Fibroblast of skin of back (primary cell): ENCODE measurements at regions not wholly inside any gene's neighbourhood (a gene's known extent, or its start where the extent isn't known, plus 50 kb on each side); places are given as distances from the start of the nearest gene placed in this dataset.

Experiments
- DNase-seq: peaks from one replicate; pipeline ENCODE4 v3.0.0-alpha.2; 2013

DNA sequence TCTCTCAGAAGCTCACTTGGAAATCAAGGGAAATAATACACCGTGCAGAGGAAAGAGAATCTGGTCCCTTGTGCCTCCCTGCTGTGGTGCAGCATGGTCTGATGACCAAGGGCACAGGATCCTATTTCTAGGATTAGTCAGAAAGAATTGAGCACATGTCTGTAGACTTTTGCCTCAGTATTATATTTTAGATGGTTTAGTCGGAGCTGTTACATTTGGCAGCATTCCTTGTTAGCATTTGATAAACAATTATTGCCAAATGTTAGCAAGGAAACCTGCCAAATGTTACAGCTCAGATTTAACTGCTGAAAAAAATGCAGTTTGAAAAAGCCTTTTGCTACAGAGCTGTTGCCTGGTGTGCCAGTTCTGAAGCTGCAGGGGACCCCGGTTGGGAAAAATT, 183.5 kb upstream of the DPYD start:
- peak; percentile 69 for DNase-seq

DNA sequence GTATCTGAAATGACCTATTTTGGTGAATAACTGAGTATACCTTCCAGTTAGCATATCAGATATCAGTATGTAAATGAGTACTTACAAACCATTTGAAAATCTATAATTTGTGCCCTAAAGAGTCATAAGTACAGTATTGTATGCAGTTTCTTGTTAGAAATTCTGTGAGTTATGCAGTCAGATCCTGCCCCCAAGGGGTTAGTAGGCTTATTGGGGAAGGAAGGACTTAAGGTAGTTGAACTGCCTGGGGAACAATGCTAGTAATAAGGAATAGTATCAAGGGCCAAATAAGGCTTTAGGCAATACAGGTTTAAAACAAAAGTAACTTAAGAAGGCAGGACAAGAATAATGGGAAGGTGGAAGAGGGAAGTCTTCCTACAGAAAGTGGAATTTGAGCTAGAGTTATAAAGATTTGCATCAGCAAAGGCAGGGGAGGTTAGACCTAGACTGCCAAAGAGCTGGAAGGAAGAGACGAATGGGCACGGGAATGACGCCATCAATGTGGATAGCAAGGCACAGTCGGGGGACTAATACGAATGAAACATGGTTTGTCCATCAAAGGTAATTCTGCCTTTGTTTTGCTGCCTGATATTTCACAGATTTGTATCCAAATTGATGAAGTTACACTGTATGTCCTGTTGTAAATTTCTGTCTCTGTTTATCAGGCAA, 182.9 kb upstream of the DPYD start:
- no peak for DNase-seq

DNA sequence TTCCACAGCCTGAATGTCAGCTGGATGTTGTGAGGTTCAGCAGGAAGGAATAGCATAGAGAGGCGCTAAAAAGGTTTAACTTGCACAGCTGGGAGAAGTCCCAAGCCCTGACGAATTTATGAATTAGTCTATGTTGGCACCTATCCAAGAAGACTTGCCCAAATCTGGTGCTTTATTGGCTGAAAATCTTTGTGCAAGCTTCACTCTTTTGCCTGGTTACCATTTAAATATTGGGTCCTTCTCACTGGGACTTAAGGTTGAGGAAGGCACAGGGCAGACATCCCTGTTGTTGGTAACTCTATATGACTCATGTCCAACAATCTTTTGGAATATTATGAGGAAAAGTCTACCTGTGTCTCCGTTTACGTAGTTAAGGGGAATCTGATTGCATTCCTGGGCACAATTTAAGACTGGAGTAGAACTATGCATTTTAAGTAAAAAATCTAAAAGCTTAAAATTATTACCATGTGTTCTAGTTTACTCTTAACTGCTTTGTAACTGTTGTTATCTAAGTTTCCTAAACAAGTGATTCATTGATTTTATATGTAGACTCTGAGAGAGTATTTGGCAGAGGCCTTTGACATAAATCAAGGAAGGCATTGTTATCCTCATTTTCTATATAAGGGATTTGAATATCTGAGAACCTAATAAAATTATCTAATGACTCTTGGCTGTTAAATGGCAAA, 181.7 kb upstream of the DPYD start:
- DNase-seq = no peak

DNA sequence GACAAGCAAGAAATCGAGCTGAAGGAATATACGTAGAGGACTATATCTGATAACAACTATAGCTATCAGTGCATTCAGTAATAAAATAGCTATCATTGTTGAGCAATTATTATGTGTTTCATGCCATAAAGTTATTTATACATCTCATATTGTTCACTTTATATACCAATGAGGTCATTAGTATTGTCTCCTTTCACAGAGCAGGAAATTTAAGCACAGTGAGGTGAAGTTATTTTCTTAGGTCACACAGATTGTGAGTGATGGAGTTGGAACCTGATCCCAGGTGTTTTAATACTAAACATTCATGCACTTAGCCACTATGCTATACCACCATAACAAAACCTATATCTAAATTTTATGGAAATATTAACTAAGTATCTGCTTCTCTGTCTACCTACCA, 180.5 kb upstream of the DPYD start:
- no peak for DNase-seq

DNA sequence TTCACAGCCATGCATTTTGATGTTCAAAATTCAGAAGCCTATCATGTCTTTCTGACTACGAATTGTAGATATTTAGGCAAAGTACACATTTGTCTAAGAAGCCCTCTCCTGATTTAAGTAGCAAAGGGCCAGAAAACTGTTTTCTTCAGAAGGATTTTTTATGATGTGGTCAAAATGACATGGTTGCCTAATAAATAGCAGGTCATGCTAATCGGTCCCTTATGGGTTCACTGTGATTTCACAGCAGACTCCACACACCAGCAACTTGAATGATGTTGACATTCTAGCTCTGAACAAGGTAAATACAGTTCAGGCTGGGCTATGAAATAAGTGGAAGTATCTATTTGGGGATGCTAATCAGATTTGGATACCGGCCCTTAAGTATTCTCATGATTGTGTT, 178.7 kb upstream of the DPYD start:
- DNase-seq = no peak

DNA sequence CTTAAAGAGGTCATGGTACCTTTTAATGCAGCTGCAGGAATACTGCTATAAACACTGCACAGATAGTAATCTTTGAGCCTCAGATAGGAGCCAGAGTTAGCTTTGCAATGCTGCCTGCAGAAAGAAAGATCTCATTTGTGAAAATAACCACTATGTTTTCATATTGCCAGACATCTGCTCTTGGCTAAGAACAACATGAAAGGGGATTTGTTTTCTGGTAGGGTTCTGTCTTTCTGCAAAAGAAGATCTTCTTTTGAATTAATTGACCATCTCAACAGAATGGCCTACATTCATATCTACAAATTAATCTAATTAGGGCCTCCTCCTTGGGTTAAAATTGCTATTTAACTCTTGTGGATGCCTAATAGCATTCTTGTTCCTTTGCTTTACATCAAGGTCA, 177.6 kb upstream of the DPYD start:
- DNase-seq = no peak

DNA sequence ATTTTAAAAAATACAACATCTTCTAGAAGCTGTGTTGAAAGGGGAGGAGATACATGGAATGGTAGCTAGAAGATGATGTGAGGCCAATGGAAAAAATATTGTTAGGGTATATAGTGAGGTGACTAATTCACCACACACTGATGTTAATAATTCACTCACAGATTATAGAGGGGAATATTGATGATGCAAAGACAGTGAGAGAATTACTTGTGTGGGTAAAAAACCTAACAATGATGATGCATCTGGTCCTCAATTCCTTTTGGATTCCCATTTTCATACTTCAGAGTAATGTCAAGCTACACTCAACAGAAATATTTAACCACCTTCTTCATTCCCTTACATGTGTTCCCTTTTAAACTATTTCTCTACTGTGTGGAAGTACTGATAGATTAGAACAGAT, 169.5 kb upstream of the DPYD start:
- DNase-seq = peak; percentile 62

DNA sequence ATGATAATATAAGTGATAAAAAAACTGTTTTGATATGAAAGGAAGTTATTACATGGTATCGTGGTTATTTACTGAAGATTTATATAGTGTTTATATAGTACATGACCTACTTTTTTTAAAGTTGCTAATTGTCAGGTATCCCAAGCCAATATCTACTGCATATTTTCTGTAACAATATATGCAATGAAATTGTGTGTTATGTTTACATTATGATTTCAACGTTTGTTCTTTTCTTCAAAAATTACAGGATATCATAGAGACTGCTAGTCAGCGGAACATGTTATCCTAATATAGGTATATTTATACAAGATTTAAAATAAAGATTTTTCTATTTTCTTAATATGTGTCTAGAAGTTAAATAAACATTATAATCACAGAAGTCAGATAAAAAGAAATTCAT, 167.5 kb upstream of the DPYD start:
- peak; percentile 12 for DNase-seq

DNA sequence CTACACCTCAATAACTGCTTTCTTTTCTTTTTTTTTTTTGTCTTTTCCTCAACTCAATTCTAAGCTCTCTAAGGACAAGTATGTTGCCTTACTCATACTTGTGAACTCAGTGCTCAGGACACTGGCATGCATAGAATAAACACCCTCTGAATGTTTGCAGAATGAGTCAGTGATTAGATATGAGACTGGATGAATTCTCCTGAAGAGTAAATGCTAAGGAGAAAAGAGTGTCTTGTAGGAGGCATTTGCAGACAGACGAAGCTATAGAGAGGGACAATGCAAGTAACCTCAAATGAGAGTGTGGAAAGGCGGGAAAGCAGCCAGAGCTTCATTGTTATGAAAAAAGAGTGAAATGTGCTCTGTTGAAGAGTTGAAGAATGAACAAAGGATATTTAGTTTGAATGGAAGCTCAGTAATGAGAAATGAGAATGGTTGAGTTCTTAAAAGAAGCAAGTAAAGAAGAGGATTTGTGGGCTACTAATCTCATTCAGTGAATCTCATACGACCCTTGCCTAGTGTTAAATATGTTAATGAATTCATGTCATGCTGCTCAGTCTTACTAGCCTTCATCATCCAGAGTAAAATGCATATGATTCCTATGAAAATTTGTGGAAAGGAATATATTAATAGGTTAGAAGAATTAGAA, 166.1 kb upstream of the DPYD start:
- peak; percentile 100 for DNase-seq

DNA sequence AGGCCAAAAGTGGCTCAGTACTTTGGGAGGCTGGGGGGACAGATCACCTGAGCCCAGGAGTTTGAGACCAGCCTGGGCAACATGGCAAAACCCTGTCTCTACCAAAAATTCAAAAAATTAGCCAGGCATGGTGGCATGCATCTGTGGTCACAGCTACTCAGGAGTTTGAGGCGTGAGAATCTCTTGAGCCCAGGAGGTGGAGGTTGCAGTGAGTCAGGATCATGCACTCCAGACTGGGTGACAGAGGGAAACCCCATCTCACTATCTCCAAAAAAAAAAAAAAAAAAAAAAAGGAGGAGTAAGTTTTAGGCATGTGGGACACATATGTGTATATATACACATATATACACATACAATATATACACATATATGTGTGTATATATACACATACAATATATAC, 165.3 kb upstream of the DPYD start:
- DNase-seq = peak; percentile 94

DNA sequence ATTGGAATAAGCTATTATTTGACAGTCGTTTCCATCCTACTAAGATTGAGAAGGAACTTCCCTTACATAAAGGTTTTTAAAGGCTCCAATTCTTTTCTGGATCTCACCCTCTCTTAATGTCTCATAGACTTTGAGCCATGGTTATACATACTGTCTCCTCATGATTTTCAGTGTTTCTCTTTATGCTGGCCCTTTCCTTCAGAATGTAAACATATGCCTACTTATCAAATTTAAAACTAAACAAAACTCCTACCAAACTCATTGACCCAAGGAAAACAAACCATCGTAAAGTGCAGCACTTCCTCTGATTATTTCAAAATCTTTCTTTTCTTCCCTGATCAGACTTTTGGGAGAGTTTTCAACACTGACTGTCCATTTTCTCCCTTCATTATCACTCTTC, 163.4 kb upstream of the DPYD start:
- no peak for DNase-seq

DNA sequence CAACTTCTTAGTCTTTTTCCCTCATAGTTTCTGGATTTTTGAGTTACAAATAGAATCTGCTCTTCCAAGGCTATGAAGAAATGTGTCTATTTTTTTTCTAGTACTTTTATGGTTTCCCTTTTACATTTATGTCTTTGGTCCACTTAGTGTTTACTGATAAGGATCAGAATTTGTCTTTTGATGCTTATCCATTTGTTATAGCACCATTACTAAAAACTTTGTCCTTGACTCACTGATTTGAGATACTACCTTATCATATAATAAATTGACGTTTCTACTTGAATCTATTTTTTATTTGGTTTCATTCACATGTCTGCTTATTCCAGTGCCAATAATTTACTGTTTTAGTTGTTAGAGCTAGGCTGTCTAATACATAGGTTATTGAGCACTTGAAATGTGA, 161.1 kb upstream of the DPYD start:
- no peak for DNase-seq

DNA sequence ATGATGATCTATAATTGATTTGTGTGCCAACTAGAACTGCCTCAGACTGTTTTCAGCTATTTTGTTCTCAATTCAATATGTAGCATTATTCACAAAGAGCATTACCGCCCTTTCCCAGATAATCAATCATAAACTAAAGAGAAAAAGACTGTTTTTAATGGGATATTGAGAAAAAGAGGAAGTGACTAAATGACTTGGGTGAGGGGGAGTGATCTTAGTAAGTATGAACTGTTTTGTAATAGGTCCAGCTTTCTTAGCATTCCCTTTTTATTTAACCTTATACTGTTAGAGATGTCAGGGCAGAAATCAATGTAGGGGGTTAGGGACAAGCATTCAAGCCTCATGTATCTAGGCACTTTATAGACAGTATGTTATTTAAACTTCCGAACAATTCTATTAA, 157.8 kb upstream of the DPYD start:
- DNase-seq = no peak

DNA sequence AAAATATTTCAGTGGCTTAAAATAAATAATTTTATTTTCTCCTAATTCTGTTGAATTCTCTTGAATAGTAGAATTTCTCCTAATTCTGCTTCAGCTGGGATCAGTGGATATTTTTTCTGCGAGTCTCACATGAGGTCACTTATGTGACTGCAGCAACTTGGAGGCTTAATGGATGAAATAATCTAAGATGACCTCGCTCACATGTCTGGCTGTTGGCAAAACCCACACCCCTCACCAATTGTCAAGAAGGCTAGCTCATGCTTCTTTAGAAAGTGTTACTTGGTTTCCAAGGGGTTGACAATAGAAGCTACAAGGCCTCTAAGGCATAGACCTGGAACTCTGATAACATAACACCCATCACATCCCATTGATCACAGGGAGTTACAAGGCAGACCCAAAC, 156.9 kb upstream of the DPYD start:
- peak; percentile 66 for DNase-seq

DNA sequence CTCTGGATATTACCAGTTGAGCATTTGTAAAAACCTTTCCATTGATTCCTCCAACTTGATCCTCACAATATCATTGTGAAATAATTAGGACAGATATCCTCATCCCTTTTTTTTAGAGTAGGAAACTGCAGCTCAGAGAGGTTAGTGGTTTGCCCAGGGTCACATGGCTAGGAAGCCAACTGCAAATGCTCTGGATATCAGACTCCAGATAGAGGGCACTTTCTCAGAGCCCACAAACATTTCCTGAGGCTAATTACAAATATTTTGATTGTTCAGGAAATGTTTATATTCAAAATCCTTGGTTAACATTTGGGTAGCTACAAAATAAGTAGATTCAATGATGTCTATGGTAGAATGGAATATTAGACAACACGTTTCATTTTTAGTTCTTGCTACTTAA, 154.8 kb upstream of the DPYD start:
- DNase-seq = no peak

DNA sequence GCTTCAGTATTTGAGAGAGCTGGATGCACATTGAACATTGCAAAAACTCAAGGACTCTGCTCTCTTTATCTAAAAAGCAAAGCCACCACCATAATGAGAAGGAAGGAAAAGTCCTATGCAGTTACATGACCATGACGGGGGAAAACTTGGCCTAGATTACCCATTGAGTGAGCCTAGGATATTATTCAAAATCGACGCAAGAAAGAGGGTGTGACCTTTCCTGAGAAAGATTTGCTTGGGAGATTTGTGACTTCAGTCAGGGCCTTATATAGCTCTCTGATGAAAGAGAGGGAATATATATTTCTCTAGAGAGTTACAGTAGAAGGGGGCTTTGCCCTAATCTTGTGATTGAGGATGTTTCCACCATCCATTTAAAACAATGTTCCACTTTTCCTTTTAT, 153.0 kb upstream of the DPYD start:
- no peak for DNase-seq

DNA sequence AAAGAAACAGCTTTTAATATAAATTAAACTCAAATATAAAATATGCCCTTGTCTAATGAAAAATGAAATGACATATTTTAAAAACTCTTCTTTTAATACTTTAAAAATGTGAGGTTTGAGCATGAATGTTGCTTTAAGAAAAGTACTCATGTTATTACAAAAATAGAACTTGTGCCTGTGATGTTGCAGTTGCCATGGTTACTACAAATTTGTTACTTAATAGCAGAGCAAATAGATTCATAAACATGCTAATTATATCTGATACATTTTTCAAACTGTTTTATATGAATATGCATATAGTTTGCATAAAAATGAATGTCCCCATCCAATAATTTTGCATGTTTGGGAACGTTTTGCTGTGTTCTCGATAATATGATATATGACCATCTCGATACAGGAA, 152.3 kb upstream of the DPYD start:
- DNase-seq = no peak

DNA sequence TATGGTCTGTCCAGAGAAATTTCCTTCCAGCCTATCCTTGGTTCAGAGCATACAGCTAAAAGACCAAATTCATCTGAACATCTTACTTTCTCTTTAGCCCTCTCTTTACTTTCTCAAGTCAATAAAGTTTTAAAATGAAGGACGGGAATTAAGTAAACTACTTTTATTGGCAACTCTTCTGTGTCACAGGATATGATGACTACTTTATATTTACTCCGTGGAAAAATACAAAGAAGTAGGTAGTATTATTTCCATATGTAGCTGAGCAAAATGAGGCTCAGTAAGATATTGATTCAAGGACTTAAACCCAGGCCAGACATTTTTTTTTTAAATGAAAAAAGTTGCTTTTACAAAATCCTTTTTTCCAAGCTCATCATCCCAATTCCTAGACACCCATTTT, 151.2 kb upstream of the DPYD start:
- DNase-seq = no peak

DNA sequence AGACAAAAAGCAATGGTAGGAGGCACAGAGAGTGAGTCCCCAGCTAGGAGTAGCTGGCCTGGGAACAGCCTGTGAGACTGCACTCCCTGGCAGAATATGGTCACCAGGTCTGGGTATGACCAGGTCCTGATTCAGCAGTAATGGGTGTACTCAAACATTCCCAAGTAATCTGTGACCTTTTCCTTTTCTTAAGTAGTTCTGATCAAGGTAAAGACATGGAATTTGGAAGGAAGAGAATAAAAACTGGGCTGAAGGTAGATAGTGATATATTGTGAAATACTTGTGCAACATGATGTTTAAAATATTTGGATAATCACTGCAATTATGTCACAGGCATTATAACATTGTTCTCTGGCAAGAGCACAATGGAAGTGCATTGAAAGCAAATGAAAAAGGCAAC, 147.2 kb upstream of the DPYD start:
- no peak for DNase-seq

DNA sequence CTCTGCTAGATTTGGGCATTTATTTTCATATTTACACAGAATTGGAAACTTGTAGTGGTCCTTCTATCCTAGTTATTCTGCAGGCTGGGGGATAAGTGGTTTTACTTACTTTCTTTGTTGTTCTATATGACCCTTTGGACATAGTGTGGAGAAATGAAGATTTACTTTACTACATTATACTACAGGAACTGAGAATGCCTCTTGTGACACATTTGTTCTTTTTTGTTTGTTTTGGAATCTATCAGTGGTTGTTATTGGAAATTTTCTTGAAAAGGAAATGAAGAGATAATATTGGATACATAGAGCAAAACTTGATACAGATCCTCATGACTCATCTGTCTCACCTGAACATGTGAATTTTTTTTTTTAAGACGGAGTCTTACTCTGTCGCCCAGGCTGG, 146.1 kb upstream of the DPYD start:
- no peak for DNase-seq

DNA sequence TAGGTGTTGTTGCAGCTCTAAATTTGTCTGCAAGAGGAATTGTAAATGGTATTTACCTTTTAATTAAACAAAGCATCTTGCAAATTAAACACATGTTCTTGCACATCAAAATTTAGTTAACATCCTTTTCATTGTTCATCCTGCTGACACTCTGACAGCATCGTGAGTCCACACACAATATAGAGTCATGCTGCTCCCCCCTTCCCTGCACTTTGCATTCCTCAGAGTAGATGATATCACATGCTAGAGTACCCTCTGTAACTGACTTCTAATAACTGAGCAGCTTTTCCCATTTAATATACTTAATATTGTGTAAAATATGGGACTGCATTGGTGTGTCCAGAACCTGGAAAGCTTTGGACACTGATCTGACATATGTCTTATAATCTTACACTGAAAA, 138.8 kb upstream of the DPYD start:
- peak; percentile 35 for DNase-seq

DNA sequence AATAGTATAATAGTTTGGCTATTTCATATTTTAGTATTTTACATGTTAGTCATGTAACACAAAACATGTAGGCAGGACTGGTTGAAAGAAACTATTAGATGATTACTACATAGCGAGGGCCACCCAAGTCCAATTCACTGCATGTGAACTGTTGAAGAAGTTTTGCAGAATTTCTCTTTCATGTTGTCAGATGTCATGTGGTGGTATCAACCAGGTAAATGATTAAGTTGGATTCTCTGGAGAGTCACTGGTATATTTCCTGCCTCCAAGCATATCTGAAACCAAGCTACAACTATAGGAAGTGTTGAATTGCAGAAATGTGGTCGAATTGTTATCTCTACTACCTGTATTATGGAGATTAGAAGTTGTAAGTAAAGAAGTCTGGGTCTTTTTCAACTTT, 137.8 kb upstream of the DPYD start:
- no peak for DNase-seq

DNA sequence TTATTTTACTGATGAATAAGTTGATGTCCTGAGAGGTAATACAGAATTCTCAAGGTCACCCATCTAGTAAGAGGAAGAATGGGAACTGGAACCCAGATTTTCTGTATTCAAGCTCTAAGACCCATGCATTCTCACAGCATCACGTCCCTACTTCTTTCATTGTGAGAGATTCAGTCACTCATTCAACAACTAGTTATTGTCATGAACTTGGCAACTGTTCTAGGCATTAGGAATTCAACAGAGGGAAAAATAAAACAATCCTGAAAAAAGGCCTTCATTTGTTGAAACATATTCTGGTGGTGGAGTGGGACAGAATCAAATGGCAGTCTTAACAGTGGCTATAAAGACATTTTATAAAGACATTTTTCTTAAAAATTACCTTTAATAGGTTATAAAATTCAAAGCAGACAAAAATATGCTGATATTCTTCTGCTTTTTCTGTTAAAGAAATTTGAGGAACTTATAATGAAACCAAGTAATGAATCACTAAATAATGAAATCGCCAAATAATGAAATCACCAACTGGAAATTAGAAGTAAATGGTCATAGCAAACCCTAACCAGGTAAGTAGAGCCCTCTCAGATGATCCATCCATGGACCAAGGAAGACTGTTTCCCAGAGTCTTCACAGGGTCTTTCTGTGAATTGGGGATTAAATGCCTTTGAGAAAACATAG, 136.5 kb upstream of the DPYD start:
- DNase-seq = no peak

DNA sequence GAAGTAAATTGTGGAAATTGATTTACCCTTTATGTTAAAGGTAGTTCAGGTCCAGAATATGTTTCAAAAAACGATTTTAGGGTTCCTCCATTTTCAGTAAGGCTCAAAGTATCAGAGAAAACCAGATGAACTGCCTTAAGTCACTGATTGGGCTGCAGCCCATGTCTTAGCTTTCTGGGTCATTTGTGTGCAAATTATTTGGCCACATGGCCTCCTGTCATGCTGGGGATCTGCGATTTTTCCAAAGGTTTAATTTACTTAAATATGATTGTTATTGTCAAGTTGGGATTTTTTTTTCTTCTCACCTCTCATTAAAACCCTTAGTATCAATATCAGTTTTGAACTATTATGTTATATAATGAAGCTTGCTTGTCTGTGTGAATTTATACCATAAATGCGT, 135.9 kb upstream of the DPYD start:
- DNase-seq = no peak
